ENCODE measurements at regions not wholly inside any gene's neighbourhood (a gene's known extent, or its start where the extent isn't known, plus 50 kb on each side); places are given as distances from the start of the nearest gene placed in this dataset.
A peak's percentile ranks its signal among the peaks of the same experiment; 100 is the strongest.
"Not testable (repeated sequence)": the region's sequence is repeated elsewhere in the genome, so short reads cannot be mapped to it uniquely, and the experiment has no call there.

DNA sequence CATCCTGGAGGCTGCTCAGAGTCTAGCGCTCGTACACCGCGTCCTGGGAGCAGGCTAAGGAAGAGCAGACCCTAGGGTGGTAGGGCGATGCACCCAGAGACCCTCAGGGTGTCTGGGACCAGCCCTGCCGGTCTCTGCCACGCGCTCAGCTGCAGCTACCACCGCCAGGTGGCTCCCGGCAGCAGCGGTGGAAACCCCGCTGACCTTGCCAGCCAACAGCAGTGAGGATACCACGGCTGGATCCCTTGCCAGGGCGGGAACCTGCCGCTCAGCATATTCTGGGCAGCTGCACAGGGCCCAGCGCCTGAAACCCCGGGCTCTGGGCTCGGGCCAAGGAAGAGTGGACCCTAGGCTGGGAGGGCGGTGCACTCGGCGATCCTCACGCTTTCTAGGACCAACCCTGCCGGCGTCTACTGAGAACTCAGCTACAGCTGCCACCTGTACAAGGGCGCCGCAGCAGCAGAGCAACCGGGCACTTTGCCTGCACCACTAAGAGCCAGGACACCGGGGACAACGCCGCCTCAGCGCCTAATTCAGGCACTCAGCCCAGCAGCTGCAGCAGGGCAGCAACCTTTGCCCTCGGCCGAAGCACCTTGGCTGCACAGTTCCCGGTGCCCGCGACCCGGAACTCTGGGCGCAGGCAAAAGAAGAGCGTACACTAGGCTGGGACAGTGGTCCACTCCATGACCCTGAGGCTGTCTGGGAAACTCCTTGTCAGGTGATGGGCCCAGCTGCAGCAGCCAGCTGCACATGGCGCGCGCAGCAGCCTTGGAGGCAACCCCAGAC is 80.8 kb downstream of the POTEB2 start:
- DNase-seq = not testable (repeated sequence)

DNA sequence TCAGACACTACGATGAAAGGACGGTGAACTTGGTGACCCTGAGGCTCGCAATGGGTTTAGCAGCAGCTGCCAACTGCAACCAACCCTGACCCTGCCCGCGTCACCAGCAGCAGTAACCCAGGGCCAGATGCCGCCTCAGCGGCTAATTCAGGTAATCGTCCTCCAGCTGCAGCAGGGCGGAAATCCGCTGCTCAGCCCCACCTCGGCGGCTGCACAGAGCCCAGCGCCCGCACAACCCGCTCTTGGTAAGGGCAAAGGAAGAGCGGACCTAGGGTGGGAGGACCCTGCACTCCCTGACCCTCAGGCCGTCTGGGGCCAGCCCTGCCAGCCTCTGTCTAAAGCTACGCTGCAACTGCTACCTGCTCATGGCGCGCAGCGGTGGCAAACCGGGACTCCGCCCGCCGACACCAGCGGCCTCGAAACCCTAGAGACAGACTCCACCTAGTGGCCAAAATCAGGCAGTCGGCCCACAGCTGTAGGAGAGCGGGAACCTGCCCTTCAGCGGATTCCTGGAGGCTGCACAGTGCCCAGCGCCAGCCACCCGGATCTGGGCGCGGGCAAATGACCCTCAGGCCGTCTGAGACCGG is 82.4 kb downstream of the POTEB2 start:
- not testable (repeated sequence) for DNase-seq

DNA sequence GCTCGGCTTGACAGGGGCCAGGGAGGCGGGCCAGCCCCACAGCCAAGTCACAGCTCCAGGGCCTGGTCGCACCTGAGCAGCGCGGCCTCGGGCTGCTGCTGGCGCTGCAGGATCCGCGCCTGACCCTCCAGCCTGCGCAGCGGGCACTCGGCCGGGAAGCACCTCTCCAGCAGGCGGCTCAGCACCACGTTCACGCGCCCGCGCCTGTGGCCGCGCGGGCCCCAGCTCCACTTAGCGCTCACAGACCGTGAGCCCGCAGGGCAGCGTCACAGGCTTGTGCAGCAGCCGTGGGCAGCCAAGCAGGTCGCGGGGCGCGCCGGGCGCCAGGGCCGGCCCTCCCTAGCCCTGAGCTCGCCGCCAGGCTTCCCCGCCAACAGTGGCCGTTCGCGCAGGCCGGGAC is 90.7 kb downstream of the POTEB2 start:
- DNase-seq = not testable (repeated sequence)

DNA sequence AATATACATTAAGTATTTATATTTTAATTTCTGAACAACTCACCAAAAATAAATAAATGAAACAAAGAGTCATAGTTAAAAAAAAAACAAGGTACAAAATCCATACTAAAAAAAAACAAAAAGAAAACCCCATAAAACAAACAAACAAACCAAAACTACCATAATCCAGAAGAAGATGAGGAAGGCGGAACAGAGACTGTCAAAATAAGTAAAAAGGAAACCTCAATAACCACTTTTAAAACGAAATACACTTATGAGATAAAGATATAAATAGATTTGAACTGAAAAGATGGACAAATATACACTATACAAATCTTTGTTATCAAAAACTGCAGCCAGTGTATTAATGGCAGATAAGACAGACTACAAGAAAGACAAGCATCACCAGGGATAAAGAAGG is 98.2 kb downstream of the POTEB2 start:
- DNase-seq = not testable (repeated sequence)

DNA sequence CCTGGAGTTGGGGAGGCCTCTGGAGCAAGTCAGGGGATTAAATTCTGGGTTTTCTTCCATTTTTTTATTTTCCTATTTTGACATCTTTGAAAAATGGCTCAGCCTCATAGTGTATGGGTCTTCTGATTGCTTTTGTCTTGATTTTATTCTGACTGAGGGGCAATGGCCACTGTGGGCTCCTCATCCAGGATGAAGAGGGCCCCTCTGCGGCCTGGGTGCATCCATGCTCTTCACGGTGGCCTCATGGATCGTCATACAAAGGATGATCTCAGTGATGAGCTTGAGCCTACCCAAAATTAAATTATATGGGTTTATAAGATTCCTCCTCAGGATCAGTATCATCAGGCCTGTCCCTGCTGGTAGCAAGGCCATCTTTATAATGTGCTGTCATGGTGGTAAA is 103.7 kb downstream of the POTEB2 start:
- not testable (repeated sequence) for DNase-seq

DNA sequence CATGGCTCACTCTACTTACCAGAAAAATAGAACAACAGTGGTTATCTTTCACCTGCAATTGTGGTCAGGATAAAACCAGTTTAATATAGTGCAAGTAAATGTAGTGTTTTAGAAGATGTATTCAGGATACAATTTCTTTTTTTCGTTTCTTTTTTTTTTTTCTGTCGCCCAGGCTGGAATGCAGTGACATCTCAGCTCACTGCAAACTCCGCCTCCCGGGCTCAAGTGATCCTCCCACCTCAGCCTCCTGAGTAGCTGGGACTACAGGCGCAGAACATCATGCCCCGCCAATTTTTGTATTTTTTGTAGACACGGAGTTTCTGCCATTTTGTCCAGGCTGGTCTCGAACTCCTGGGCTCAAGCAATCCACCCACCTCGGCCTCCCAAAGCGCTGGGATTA is 109.7 kb downstream of the POTEB2 start:
- DNase-seq = not testable (repeated sequence)

DNA sequence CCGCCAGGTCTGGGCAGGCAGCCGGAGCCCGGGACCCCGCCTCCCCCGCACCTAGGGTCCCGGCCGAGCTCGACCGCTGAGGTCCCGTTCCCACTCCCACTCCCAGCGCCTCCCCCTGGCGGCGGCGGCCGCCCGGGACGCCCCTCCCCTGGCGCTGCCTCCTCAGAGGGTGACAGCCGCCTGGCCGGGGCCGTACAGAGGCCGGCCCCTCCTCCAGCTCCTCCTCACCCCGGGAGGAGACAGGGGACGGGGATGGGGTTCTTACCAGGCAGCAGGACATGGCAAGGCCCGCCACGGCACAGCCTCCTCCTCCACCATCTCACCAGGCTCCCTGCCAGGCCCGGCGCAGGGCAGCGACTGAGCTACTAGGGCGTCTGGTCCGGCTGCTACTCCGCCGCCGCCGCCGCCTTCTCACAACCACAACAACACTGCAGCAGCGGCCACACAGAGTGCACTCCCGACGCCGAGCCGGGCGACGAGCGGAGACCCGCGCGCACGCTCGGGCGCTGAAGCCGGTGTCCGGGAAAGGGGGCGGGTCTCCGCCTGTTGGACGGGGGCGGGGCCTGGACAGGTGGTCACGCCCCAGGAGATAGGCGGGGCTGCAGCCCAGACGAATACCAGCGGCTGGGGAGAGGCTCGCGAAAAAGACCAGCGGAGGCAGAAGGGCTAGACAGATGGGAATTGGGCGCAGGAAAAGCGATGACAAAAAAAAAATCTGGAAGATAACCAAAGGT is 110.3 kb downstream of the POTEB2 start:
- peak; percentile 46 for DNase-seq

DNA sequence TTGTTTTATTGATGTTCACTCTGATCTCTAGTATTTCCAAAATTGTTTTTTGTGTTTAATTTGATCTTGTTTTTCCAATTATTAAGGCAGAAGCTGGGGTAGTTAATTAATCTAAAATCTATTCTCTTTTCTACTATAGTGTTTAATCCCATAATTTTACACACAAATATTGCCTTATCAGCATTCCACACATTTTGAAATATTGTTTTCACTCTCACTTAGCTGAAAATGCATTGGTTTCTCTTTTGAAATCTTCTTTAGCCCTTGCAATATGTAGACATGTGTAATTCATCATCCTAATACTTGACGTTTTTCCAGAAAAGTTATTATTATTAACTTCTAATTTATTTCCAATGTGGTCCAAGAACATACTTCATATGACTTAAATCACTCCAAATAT is 132.6 kb downstream of the POTEB2 start:
- DNase-seq = not testable (repeated sequence)

Measured in activated CD4-positive, alpha-beta T cell treated with anti-CD3 and anti-CD28 coated beads for 1 hour (primary cell).